HCT116 (cell line): ENCODE measurements at regions not wholly inside any gene's neighbourhood (a gene's known extent, or its start where the extent isn't known, plus 50 kb on each side); places are given as distances from the start of the nearest gene placed in this dataset.

Experiments used
- ATAC-seq: fragments of 200-7000 bp; cut with Tn5 transposase; 2 replicates; pipeline ENCODE4 v1.9.1; 2020; ENCODE audit warnings: mild to moderate bottlenecking, moderate library complexity
- BruUV-seq: library from RNA; stranded (reverse); fragments of 400-500 nt; replicated peaks from 2 replicates; lab custom pipeline; 2021; lab: Mats Ljungman, UMichigan
- CTCF ChIA-PET: fragments of 300-600 bp; sonication (Branson Sonifier 250); formaldehyde crosslinking; loops from one replicate; lab custom pipeline; 2021; ENCODE audit warnings: antibody characterized with exemption; lab: Charles Lee
- POLR2A ChIA-PET: fragments of 300-600, 350-600 bp; sonication (Branson Sonifier 250); formaldehyde crosslinking; loops from one replicate; lab custom pipeline; 2021; ENCODE audit warnings: antibody characterized with exemption; lab: Charles Lee
- RAD21 ChIA-PET, 2 experiments: fragments of 300-600 bp; sonication (Branson Sonifier 250); formaldehyde crosslinking; loops; one replicate each; lab custom pipeline; 2023; ENCODE audit warnings: low total read pairs in 2 of 2; ENCODE audit not compliant: uncharacterized antibody in 2 of 2, unreplicated experiment in 2 of 2, low non-redundant PET in 1 of 2; lab: Charles Lee
- DNase-seq: peaks from one replicate; pipeline ENCODE4 v3.0.0-alpha.2; 2010; ENCODE audit warnings: low read depth, low spot score
- H2AFZ ChIP-seq: fragments of 200-600 bp; shearing (Covaris generic), sonication (generic); 2 replicates; pipeline ENCODE4 v1.6.1; 2017; ENCODE audit warnings: low read depth, mixed run types, mixed read lengths, antibody characterized with exemption, low read length; ENCODE audit not compliant: poor library complexity, severe bottlenecking
- H3K27ac ChIP-seq: 2 replicates; pipeline ENCODE4 v1.5.1; 2012; ENCODE audit warnings: low read depth, low read length
- H3K27me3 ChIP-seq: fragments of 200-600 bp; sonication (generic); 2 replicates; pipeline ENCODE4 v1.6.1; 2016; ENCODE audit warnings: mixed run types, low read length, mixed read lengths; ENCODE audit not compliant: insufficient read depth
- H3K36me3 ChIP-seq, 2 experiments: fragments of 200-500 bp in 1 of 2; fragments of 200-600 bp in 1 of 2; sonication (Bioruptor generic) in 1 of 2; sonication (generic) in 1 of 2; 2 replicates each; pipeline versions ENCODE4 v1.5.1 to v1.6.1; 2014 to 2016; ENCODE audit warnings: low read length in 2 of 2, inconsistent platforms in 1 of 2, mixed read lengths in 1 of 2, mixed run types in 1 of 2; ENCODE audit not compliant: insufficient read depth in 2 of 2, control insufficient read depth in 1 of 2
- H3K4me1 ChIP-seq, 2 experiments: fragments of 200-600 bp in 1 of 2; sonication (generic) in 1 of 2; 2 replicates each; pipeline versions ENCODE4 v1.5.1 to v1.6.1; 2012 to 2017; ENCODE audit warnings: low read length in 2 of 2, inconsistent platforms in 1 of 2, mild to moderate bottlenecking in 1 of 2, mixed read lengths in 1 of 2, mixed run types in 1 of 2, moderate library complexity in 1 of 2; ENCODE audit not compliant: insufficient read depth in 2 of 2, control insufficient read depth in 1 of 2
- H3K4me2 ChIP-seq: fragments of 200-600 bp; sonication (generic); 2 replicates; pipeline ENCODE4 v1.6.1; 2017; ENCODE audit warnings: mixed run types, low read length, mixed read lengths
- H3K4me3 ChIP-seq, 2 experiments: fragments of 200-600 bp in 1 of 2; sonication (generic) in 1 of 2; replicated peaks in 1 of 2; 2 replicates each; pipeline ENCODE4 v1.5.1; 2011 to 2016; ENCODE audit warnings: low read length in 2 of 2, control low read depth in 1 of 2, low read depth in 1 of 2, mild to moderate bottlenecking in 1 of 2, mixed read lengths in 1 of 2, mixed run types in 1 of 2
- H3K79me2 ChIP-seq: fragments of 200-600 bp; sonication (generic); 2 replicates; pipeline ENCODE4 v1.6.1; 2017; ENCODE audit warnings: mild to moderate bottlenecking, mixed run types, low read length, moderate library complexity, mixed read lengths; ENCODE audit not compliant: insufficient read depth
- H3K9ac ChIP-seq: fragments of 200-600 bp; sonication (generic); 2 replicates; pipeline ENCODE4 v1.6.1; 2016; ENCODE audit warnings: low read length, mixed read lengths
- H3K9me2 ChIP-seq: fragments of 200-600 bp; sonication (generic), shearing (Covaris generic); 2 replicates; pipeline ENCODE4 v1.6.1; 2017; ENCODE audit warnings: mixed run types, mild to moderate bottlenecking, moderate library complexity; ENCODE audit not compliant: insufficient read depth
- H3K9me3 ChIP-seq, 2 experiments: fragments of 200-500 bp in 1 of 2; fragments of 200-600 bp in 1 of 2; sonication (Bioruptor generic) in 1 of 2; sonication (generic) in 1 of 2; 2 replicates each; pipeline ENCODE4 v1.6.1; 2014 to 2017; ENCODE audit warnings: low read length in 2 of 2, mixed read lengths in 2 of 2, inconsistent platforms in 1 of 2, low read depth in 1 of 2, mild to moderate bottlenecking in 1 of 2, mixed run types in 1 of 2, moderate library complexity in 1 of 2; ENCODE audit not compliant: control insufficient read depth in 1 of 2, insufficient read depth in 1 of 2
- H4K20me1 ChIP-seq: fragments of 200-600 bp; sonication (generic), shearing (Covaris generic); 2 replicates; pipeline ENCODE4 v1.6.1; 2017; ENCODE audit warnings: mixed run types, mild to moderate bottlenecking, moderate library complexity; ENCODE audit not compliant: insufficient read depth
- CBX3 ChIP-seq: IDR thresholded peaks from 2 replicates; pipeline ENCODE4 v1.6.1; 2012; ENCODE audit warnings: low read depth
- CEBPB ChIP-seq: IDR thresholded peaks from 2 replicates; pipeline ENCODE4 v1.6.1; 2012; ENCODE audit warnings: low read depth
- EGR1 ChIP-seq: IDR thresholded peaks from 2 replicates; pipeline ENCODE4 v1.6.1; 2012; ENCODE audit warnings: low read depth
- EZH2 ChIP-seq: fragments of 200-600 bp; sonication (generic); IDR thresholded peaks from 2 replicates; pipeline ENCODE4 v1.6.1; 2017; ENCODE audit warnings: antibody characterized with exemption, mixed run types
- FOSL1 ChIP-seq: IDR thresholded peaks from 2 replicates; pipeline ENCODE4 v1.6.1; 2012; ENCODE audit warnings: low read depth
- JUND ChIP-seq: IDR thresholded peaks from 2 replicates; pipeline ENCODE4 v1.6.1; 2012
- POLR2A ChIP-seq: IDR thresholded peaks from 2 replicates; pipeline ENCODE4 v1.7.0; 2011; ENCODE audit warnings: borderline replicate concordance; ENCODE audit not compliant: insufficient read depth, insufficient read length; ENCODE audit errors: extremely low read depth
- RAD21 ChIP-seq: IDR thresholded peaks from 2 replicates; pipeline ENCODE4 v1.6.1; 2012; ENCODE audit warnings: low read depth, mild to moderate bottlenecking
- REST ChIP-seq: IDR thresholded peaks from 2 replicates; pipeline ENCODE4 v1.6.1; 2012; ENCODE audit warnings: low read depth
- SIN3A ChIP-seq: IDR thresholded peaks from 2 replicates; pipeline ENCODE4 v1.6.1; 2012; ENCODE audit warnings: low read depth
- TCF7L2 ChIP-seq: IDR thresholded peaks from 2 replicates; pipeline ENCODE4 v1.7.0; 2011; ENCODE audit warnings: borderline replicate concordance, inconsistent platforms; ENCODE audit not compliant: insufficient read depth, insufficient read length; ENCODE audit errors: extremely low read depth
- YY1 ChIP-seq: IDR thresholded peaks from 2 replicates; pipeline ENCODE4 v1.6.1; 2011; ENCODE audit warnings: low read length, low read depth, moderate library complexity, mild to moderate bottlenecking; ENCODE audit not compliant: insufficient replicate concordance; ENCODE audit errors: extremely low read depth
- ZFX ChIP-seq: fragments of 450-650 bp; IDR thresholded peaks from 2 replicates; pipeline ENCODE4 v1.6.1; 2017
- intact Hi-C: fragments of 100-400 bp; cut with micrococcal nuclease; formaldehyde crosslinking; loops from 2 replicates; pipeline ENCODE4 v1.10.0; 2022
- TF ChIP-seq, protein P1 (sequence below): IDR thresholded peaks from 2 replicates; pipeline ENCODE4 v1.6.1; 2012
- TF ChIP-seq, protein P2 (sequence below), 3 experiments: fragments of 200-600 bp in 1 of 3; sonication (generic) in 1 of 3; IDR thresholded peaks in 2 of 3; conservative IDR thresholded peaks in 1 of 3; 2 replicates each; pipeline ENCODE4 v1.5.1; 2012 to 2017; ENCODE audit warnings: low read depth in 2 of 3, low read length in 2 of 3, antibody characterized with exemption in 1 of 3, borderline replicate concordance in 1 of 3, control low read depth in 1 of 3, mild to moderate bottlenecking in 1 of 3, mixed read lengths in 1 of 3, mixed run types in 1 of 3, moderate library complexity in 1 of 3; ENCODE audit not compliant: insufficient read depth in 1 of 3

GRCh38 chr4:28146191-28146590 lies 1285.5 kb downstream of the STIM2 start:
- no peaks in the 10 kb centered on the region for H3K4me1 ChIP-seq
- POLR2A ChIA-PET: no interaction called here
- BruUV-seq: no TSS peak
- DNase-seq: no peak
- H3K27me3 ChIP-seq: no peaks in the 10 kb centered on the region
- H3K9me2 ChIP-seq: no peaks in the 10 kb centered on the region
- no peak for ATAC-seq
- CTCF ChIA-PET: no interaction called here
- H3K36me3 ChIP-seq: no peaks in the 10 kb centered on the region
- no peaks in the 10 kb centered on the region for H3K79me2 ChIP-seq
- intact Hi-C loops: no loop called here
- TF ChIP-seq SIN3A: no peak
- no peak for TF ChIP-seq ZFX
- TF ChIP-seq TCF7L2: no peak
- TF ChIP-seq FOSL1: no peak
- no peak for TF ChIP-seq EZH2
- TF ChIP-seq YY1: no peak
- no peak for TF ChIP-seq CEBPB
- no peak for TF ChIP-seq EGR1
- TF ChIP-seq POLR2A: no peak
- TF ChIP-seq CBX3: no peak
- TF ChIP-seq, protein P1, sequence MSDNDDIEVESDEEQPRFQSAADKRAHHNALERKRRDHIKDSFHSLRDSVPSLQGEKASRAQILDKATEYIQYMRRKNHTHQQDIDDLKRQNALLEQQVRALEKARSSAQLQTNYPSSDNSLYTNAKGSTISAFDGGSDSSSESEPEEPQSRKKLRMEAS: no peak
- no peak for TF ChIP-seq JUND
- no peak for TF ChIP-seq RAD21
- no peak for TF ChIP-seq REST
- TF ChIP-seq, protein P2, sequence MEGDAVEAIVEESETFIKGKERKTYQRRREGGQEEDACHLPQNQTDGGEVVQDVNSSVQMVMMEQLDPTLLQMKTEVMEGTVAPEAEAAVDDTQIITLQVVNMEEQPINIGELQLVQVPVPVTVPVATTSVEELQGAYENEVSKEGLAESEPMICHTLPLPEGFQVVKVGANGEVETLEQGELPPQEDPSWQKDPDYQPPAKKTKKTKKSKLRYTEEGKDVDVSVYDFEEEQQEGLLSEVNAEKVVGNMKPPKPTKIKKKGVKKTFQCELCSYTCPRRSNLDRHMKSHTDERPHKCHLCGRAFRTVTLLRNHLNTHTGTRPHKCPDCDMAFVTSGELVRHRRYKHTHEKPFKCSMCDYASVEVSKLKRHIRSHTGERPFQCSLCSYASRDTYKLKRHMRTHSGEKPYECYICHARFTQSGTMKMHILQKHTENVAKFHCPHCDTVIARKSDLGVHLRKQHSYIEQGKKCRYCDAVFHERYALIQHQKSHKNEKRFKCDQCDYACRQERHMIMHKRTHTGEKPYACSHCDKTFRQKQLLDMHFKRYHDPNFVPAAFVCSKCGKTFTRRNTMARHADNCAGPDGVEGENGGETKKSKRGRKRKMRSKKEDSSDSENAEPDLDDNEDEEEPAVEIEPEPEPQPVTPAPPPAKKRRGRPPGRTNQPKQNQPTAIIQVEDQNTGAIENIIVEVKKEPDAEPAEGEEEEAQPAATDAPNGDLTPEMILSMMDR (IDR thresholded peaks at IDR 0.05 in 2 of 3, conservative IDR thresholded peaks at IDR 0.05 in 1 of 3; ENCODE audit: borderline replicate concordance in 1 of 3, insufficient read depth in 1 of 3, low read depth in 2 of 3, low read length in 2 of 3): no peak
- TF ChIP-seq, all 23 proteins: peak for 0
- RAD21 ChIA-PET: no interaction called here
- Histone ChIP-seq H3K9me3 (no peaks in the 10 kb centered on the region), H3K4me2 (no peak overlapping the region), H3K9ac (no peak overlapping the region), H3K4me3 (no peak overlapping the region), H2AFZ (no peak overlapping the region), H3K27ac (no peak overlapping the region), H4K20me1 (no peaks in the 10 kb centered on the region)
